DMS53 (cell line): ENCODE measurements at regions not wholly inside any gene's neighbourhood (a gene's known extent, or its start where the extent isn't known, plus 50 kb on each side); places are given as distances from the start of the nearest gene placed in this dataset.
A peak's percentile ranks its signal among the peaks of the same experiment; 100 is the strongest.
"Not testable (repeated sequence)": the region's sequence is repeated elsewhere in the genome, so short reads cannot be mapped to it uniquely, and the experiment has no call there.

ENCODE experiments used
- DNase-seq: peaks from one replicate; lab custom pipeline; 2025; lab: John Stamatoyannopoulos, UW

- DNase-seq = no peak
These were observed 158.5 kb upstream of the PFN2 start for GRCh38 chr3:150129166-150129565.

- DNase-seq = no peak
These were observed 157.4 kb upstream of the PFN2 start for GRCh38 chr3:150128126-150128525.

- no peak for DNase-seq
These were observed 156.4 kb upstream of the PFN2 start for GRCh38 chr3:150127011-150127490.

- DNase-seq = no peak
These were observed 153.4 kb upstream of the PFN2 start for GRCh38 chr3:150124142-150124541.

GRCh38 chr3:150123249-150123648 lies 152.6 kb upstream of the PFN2 start:
- DNase-seq = not testable (repeated sequence)

- DNase-seq = peak; percentile 13
These were observed 147.5 kb upstream of the PFN2 start for GRCh38 chr3:150118219-150118618.

GRCh38 chr3:150117076-150117475 lies 146.4 kb upstream of the PFN2 start:
- DNase-seq = no peak

- DNase-seq = no peak
These were observed 145.5 kb upstream of the PFN2 start for GRCh38 chr3:150116196-150116595.

- DNase-seq = peak; percentile 37
These were observed 144.3 kb upstream of the PFN2 start for GRCh38 chr3:150114873-150115540.

GRCh38 chr3:150114273-150114672 lies 143.6 kb upstream of the PFN2 start:
- no peak for DNase-seq

- DNase-seq = peak; percentile 89
These were observed 139.4 kb upstream of the PFN2 start for GRCh38 chr3:150110097-150110496.

- no peak for DNase-seq
These were observed 136.9 kb upstream of the PFN2 start for GRCh38 chr3:150107429-150108175.

- DNase-seq = peak; percentile 35
These were observed 136.2 kb upstream of the PFN2 start for GRCh38 chr3:150106740-150107428.

GRCh38 chr3:150105886-150106612 lies 135.4 kb upstream of the PFN2 start:
- DNase-seq = no peak

GRCh38 chr3:150105025-150105424 lies 134.3 kb upstream of the PFN2 start:
- DNase-seq = no peak

GRCh38 chr3:150104564-150104963 lies 133.9 kb upstream of the PFN2 start:
- DNase-seq = no peak

GRCh38 chr3:150101016-150101415 lies 130.3 kb upstream of the PFN2 start:
- DNase-seq = no peak

- DNase-seq = no peak
These were observed 127.9 kb upstream of the PFN2 start for GRCh38 chr3:150098621-150099020.

- no peak for DNase-seq
These were observed 126.8 kb upstream of the PFN2 start for GRCh38 chr3:150097588-150097890.

- DNase-seq = no peak
These were observed 126.2 kb upstream of the PFN2 start for GRCh38 chr3:150096700-150097587.

- DNase-seq = peak; percentile 90
These were observed 123.6 kb upstream of the PFN2 start for GRCh38 chr3:150094150-150094933.
